MM.1S (cell line): ENCODE measurements at regions not wholly inside any gene's neighbourhood (a gene's known extent, or its start where the extent isn't known, plus 50 kb on each side); places are given as distances from the start of the nearest gene placed in this dataset.

Experiments
- DNase-seq: peaks from one replicate; pipeline ENCODE4 v3.0.0-alpha.2; 2015
- H2AFZ ChIP-seq: fragments of 300-600 bp; sonication (generic); 2 replicates; pipeline ENCODE4 v1.6.0; 2016; ENCODE audit warnings: antibody characterized with exemption, low read length
- H3F3A ChIP-seq: fragments of 300-600 bp; sonication (generic); 2 replicates; pipeline ENCODE4 v1.6.1; 2016; ENCODE audit warnings: mild to moderate bottlenecking, antibody characterized with exemption, low read length, moderate library complexity, mixed read lengths; ENCODE audit not compliant: insufficient read depth
- H3K27ac ChIP-seq: fragments of 300-600 bp; sonication (generic); 2 replicates; pipeline ENCODE4 v1.5.1; 2016; ENCODE audit warnings: mild to moderate bottlenecking, low read length
- H3K27me3 ChIP-seq: fragments of 300-600 bp; sonication (generic); replicated peaks from 2 replicates; pipeline ENCODE4 v1.6.0; 2016; ENCODE audit warnings: low read length; ENCODE audit not compliant: insufficient read depth
- H3K36me3 ChIP-seq: fragments of 300-600 bp; sonication (generic); replicated peaks from 2 replicates; pipeline ENCODE4 v1.6.1; 2016; ENCODE audit warnings: mild to moderate bottlenecking, low read length, mixed read lengths; ENCODE audit not compliant: insufficient read depth
- H3K4me1 ChIP-seq: fragments of 300-600 bp; sonication (generic); 2 replicates; pipeline ENCODE4 v1.6.1; 2016; ENCODE audit warnings: low read length, mixed read lengths
- H3K4me2 ChIP-seq: fragments of 300-600 bp; sonication (generic); 2 replicates; pipeline ENCODE4 v1.6.0; 2016; ENCODE audit warnings: low read depth, low read length
- H3K4me3 ChIP-seq: fragments of 300-600 bp; sonication (generic); 2 replicates; pipeline ENCODE4 v1.5.1; 2016; ENCODE audit warnings: low read length, mixed read lengths
- H3K79me2 ChIP-seq: fragments of 300-600 bp; sonication (generic); 2 replicates; pipeline ENCODE4 v1.6.1; 2016; ENCODE audit warnings: mixed run types, low read length, mixed read lengths
- H3K9ac ChIP-seq: fragments of 300-600 bp; sonication (generic); 2 replicates; pipeline ENCODE4 v1.6.1; 2016; ENCODE audit warnings: low read length, mixed read lengths
- H3K9me2 ChIP-seq: fragments of 300-600 bp; sonication (generic); replicated peaks from 2 replicates; pipeline ENCODE4 v1.6.1; 2016; ENCODE audit warnings: mild to moderate bottlenecking, low read length, mixed read lengths; ENCODE audit not compliant: insufficient read depth
- H3K9me3 ChIP-seq: fragments of 300-600 bp; sonication (generic); replicated peaks from 2 replicates; pipeline ENCODE4 v1.6.1; 2016; ENCODE audit warnings: mild to moderate bottlenecking, low read length, mixed read lengths; ENCODE audit not compliant: insufficient read depth
- H4K20me1 ChIP-seq: fragments of 300-600 bp; sonication (generic); 2 replicates; pipeline ENCODE4 v1.6.1; 2016; ENCODE audit warnings: mild to moderate bottlenecking, low read length, moderate library complexity, mixed read lengths; ENCODE audit not compliant: insufficient read depth
- CTCF ChIP-seq: fragments of 300-600 bp; sonication (generic); IDR thresholded peaks from 2 replicates; pipeline ENCODE4 v1.5.1; 2016; ENCODE audit warnings: antibody characterized with exemption, low read length, mixed read lengths
- EZH2 ChIP-seq: fragments of 300-600 bp; sonication (generic); optimal IDR thresholded peaks from 2 replicates; pipeline ENCODE3; 2017; ENCODE audit warnings: low read depth, mild to moderate bottlenecking, antibody characterized with exemption, low read length, mixed read lengths
- EZH2phosphoT487 ChIP-seq: fragments of 300-600 bp; sonication (generic); IDR thresholded peaks from 2 replicates; pipeline ENCODE4 v1.6.1; 2018; ENCODE audit warnings: antibody characterized with exemption, low read length

- H3K27ac ChIP-seq: no peak overlapping the region
- H3K4me2 ChIP-seq: no peak overlapping the region
- no peaks in the 10 kb centered on the region for H3F3A ChIP-seq
- no peak overlapping the region for H2AFZ ChIP-seq
- no peaks in the 10 kb centered on the region for H3K27me3 ChIP-seq
- no peaks in the 10 kb centered on the region for H3K9me3 ChIP-seq
- H3K9me2 ChIP-seq: no peaks in the 10 kb centered on the region
- no peaks in the 10 kb centered on the region for H3K4me1 ChIP-seq
- no peak overlapping the region for H3K9ac ChIP-seq
- H3K4me3 ChIP-seq: no peak overlapping the region
- TF ChIP-seq EZH2phosphoT487 (no peak), EZH2 (no peak), CTCF (no peak)
- H3K79me2 ChIP-seq: no peaks in the 10 kb centered on the region
- H4K20me1 ChIP-seq: no peaks in the 10 kb centered on the region
- no peaks in the 10 kb centered on the region for H3K36me3 ChIP-seq
- DNase-seq: no peak
Observed at GRCh38 chr14:57022608-57023007, 212.3 kb upstream of the OTX2 start.

- Histone ChIP-seq H3K4me2 (no peak overlapping the region), H3K27me3 (no peaks in the 10 kb centered on the region)
Observed at GRCh38 chr14:57018065-57018464, 207.8 kb upstream of the OTX2 start.

GRCh38 chr14:57013987-57014386 is 203.7 kb upstream of the OTX2 start:
- no peak overlapping the region for H3K4me3 ChIP-seq
- H3K9ac ChIP-seq: no peak overlapping the region
- H3K27ac ChIP-seq: no peak overlapping the region
- TF ChIP-seq EZH2phosphoT487 (no peak), CTCF (no peak), EZH2 (no peak)
- H3K36me3 ChIP-seq: no peaks in the 10 kb centered on the region
- H3K4me1 ChIP-seq: no peaks in the 10 kb centered on the region
- H2AFZ ChIP-seq: no peak overlapping the region
- H3K4me2 ChIP-seq: no peak overlapping the region
- DNase-seq: no peak
- H3K79me2 ChIP-seq: no peaks in the 10 kb centered on the region
- no peaks in the 10 kb centered on the region for H3K27me3 ChIP-seq
- no peaks in the 10 kb centered on the region for H3K9me3 ChIP-seq
- H3K9me2 ChIP-seq: no peaks in the 10 kb centered on the region
- H3F3A ChIP-seq: no peaks in the 10 kb centered on the region
- H4K20me1 ChIP-seq: no peaks in the 10 kb centered on the region

More at GRCh38 chr14:57018065-57018464, 207.8 kb upstream of the OTX2 start:
- no peaks in the 10 kb centered on the region for H3K79me2 ChIP-seq
- H3K9me2 ChIP-seq: no peaks in the 10 kb centered on the region
- no peaks in the 10 kb centered on the region for H3K4me1 ChIP-seq
- H3K9ac ChIP-seq: no peak overlapping the region
- H3K36me3 ChIP-seq: no peaks in the 10 kb centered on the region
- TF ChIP-seq EZH2phosphoT487: no peak
- TF ChIP-seq EZH2: no peak
- no peak for TF ChIP-seq CTCF
- H4K20me1 ChIP-seq: no peaks in the 10 kb centered on the region
- H3F3A ChIP-seq: no peaks in the 10 kb centered on the region
- no peak overlapping the region for H2AFZ ChIP-seq
- no peak overlapping the region for H3K27ac ChIP-seq
- no peak for DNase-seq
- H3K4me3 ChIP-seq: no peak overlapping the region
- H3K9me3 ChIP-seq: no peaks in the 10 kb centered on the region
